ENCODE measurements at regions not wholly inside any gene's neighbourhood (a gene's known extent, or its start where the extent isn't known, plus 50 kb on each side); places are given as distances from the start of the nearest gene placed in this dataset.

- TF ChIP-seq CTCF (IDR thresholded peaks at IDR 0.05; ENCODE audit: low read depth, low read length, poor library complexity, severe bottlenecking) (no peak), EZH2phosphoT487 (IDR thresholded peaks at IDR 0.05; ENCODE audit: borderline replicate concordance, low read length) (no peak)
Measured at GRCh38 chr10:3658766-3659165, 126.2 kb downstream of the KLF6 start.
